ENCODE measurements at regions not wholly inside any gene's neighbourhood (a gene's known extent, or its start where the extent isn't known, plus 50 kb on each side); places are given as distances from the start of the nearest gene placed in this dataset.

- Histone ChIP-seq H3K9me3 (ENCODE audit: insufficient read depth in 2 of 2, low read depth in 1 of 2, low read length in 1 of 2) (no peaks in the 10 kb centered on the region), H3K79me1 (ENCODE audit: low read depth, low read length) (no peaks in the 10 kb centered on the region), H2BK120ac (replicated peaks; ENCODE audit: low read depth, low read length) (no peak overlapping the region), H2BK5ac (ENCODE audit: low read depth, low read length) (no peak overlapping the region), H3K9ac (replicated peaks in 1 of 4; ENCODE audit: extremely low read depth in 1 of 4, low read depth in 3 of 4, low read length in 3 of 4) (no peak overlapping the region), H3K4me3 (ENCODE audit: extremely low read depth in 1 of 4, insufficient read depth in 2 of 4, low read depth in 3 of 4, low read length in 4 of 4) (no peak overlapping the region), H3K23ac (ENCODE audit: insufficient read length) (no peak overlapping the region), H4K91ac (replicated peaks; ENCODE audit: insufficient read length, low read length) (no peak overlapping the region), H3K79me2 (ENCODE audit: control insufficient read depth in 1 of 2, insufficient read depth in 2 of 2, low read length in 2 of 2) (no peaks in the 10 kb centered on the region), H3K23me2 (ENCODE audit: low read depth, low read length) (no peaks in the 10 kb centered on the region; the same call in 1 of the 2 replicates), H4K20me1 (replicated peaks in 1 of 2; ENCODE audit: control insufficient read depth in 1 of 2, insufficient read depth in 2 of 2, low read length in 2 of 2) (no peaks in the 10 kb centered on the region), H3K36me3 (ENCODE audit: control insufficient read depth in 2 of 4, insufficient read depth in 4 of 4, low read length in 3 of 4) (no peaks in the 10 kb centered on the region), H3K27me3 (replicated peaks in 1 of 4; ENCODE audit: control insufficient read depth in 3 of 4, extremely low read depth in 1 of 4, insufficient read depth in 3 of 4, low read length in 3 of 4) (no peaks in the 10 kb centered on the region), H3K4me2 (ENCODE audit: insufficient read depth in 1 of 2, low read depth in 2 of 2, low read length in 2 of 2) (no peak overlapping the region), H4K8ac (ENCODE audit: extremely low read depth, insufficient read depth, low read length) (no peak overlapping the region), H2BK12ac (ENCODE audit: low read depth, low read length) (no peak overlapping the region), H3K18ac (ENCODE audit: extremely low read depth, low read length) (no peak overlapping the region), H3K14ac (ENCODE audit: insufficient read length) (no peak overlapping the region), H3K27ac (ENCODE audit: low read depth, low read length) (no peak overlapping the region), H3K4ac (replicated peaks; ENCODE audit: insufficient read length, low read depth, low read length) (no peak overlapping the region), H2AK5ac (ENCODE audit: low read depth, low read length) (no peak overlapping the region), H4K5ac (ENCODE audit: insufficient read length, low read depth, low read length) (no peak overlapping the region), H3K4me1 (replicated peaks in 1 of 4; ENCODE audit: control insufficient read depth in 3 of 4, insufficient read depth in 4 of 4, low read length in 3 of 4) (peaks cover 0 to 4% (median 1%) of the 10 kb centered on the region in 4 experiments; a peak in 2 of 7 replicates), H2AFZ (ENCODE audit: low read length) (no peak overlapping the region), H2BK20ac (ENCODE audit: low read length) (no peak overlapping the region), H3K56ac (replicated peaks; ENCODE audit: insufficient read length, low read depth, low read length) (no peak overlapping the region), H2BK15ac (ENCODE audit: low read length) (no peak overlapping the region)
- 57% methylated on average over 2 of the region's 2 CpGs; no CpG with 5 or more reads in 1 of the 2 experiments for WGBS, 2 experiments (ENCODE audit: extremely low coverage in 1 of 2, insufficient coverage in 1 of 2, insufficient read length in 1 of 2, insufficient replicate concordance in 2 of 2, low coverage in 1 of 2, low lambda C conversion rate in 2 of 2, missing lambda C conversion rate in 1 of 2)
- no peak for DNase-seq (ENCODE audit: low read depth in 1 of 2, low spot score in 2 of 2)
- CTCF ChIA-PET (ENCODE audit: partially characterized antibody), result no interaction called here
- TF ChIP-seq BACH1 (IDR thresholded peaks at IDR 0.05; ENCODE audit: low read length) (no peak), CREB1 (IDR thresholded peaks at IDR 0.05) (no peak), ASH2L (IDR thresholded peaks at IDR 0.05; ENCODE audit: low read length) (no peak), CEBPB (IDR thresholded peaks at IDR 0.05; ENCODE audit: low read depth, low read length) (no peak), EZH2 (IDR thresholded peaks at IDR 0.05; ENCODE audit: low read depth, low read length, severe bottlenecking) (no peak), ZNF274 (IDR thresholded peaks at IDR 0.05; ENCODE audit: borderline replicate concordance, extremely low read depth, low read length) (no peak), CTBP2 (IDR thresholded peaks at IDR 0.05; ENCODE audit: borderline replicate concordance, insufficient read depth, insufficient read length, low read length) (no peak), CBX8 (IDR thresholded peaks at IDR 0.05; ENCODE audit: borderline replicate concordance, low read depth, low read length) (no peak), SAP30 (IDR thresholded peaks at IDR 0.05; ENCODE audit: insufficient read depth, insufficient replicate concordance, low read length) (no peak)
- FAIRE-seq, result no peak
- POLR2A ChIA-PET (ENCODE audit: partially characterized antibody), result no interaction called here
Measured at GRCh38 chr2:175827856-175828255, 174.2 kb downstream of the LNPK start.

All from H1 (cell line).